HFFc6 (cell line): ENCODE measurements at regions not wholly inside any gene's neighbourhood (a gene's known extent, or its start where the extent isn't known, plus 50 kb on each side); places are given as distances from the start of the nearest gene placed in this dataset.

ENCODE experiments used
- DNase-seq: peaks from one replicate; pipeline ENCODE4 v3.0.0-alpha.2; 2018
- H3K27ac Mint-ChIP-seq: 2 replicates; pipeline ENCODE4 v1.8.0; 2020; ENCODE audit warnings: mild to moderate bottlenecking, mixed read lengths
- H3K27me3 Mint-ChIP-seq: 2 replicates; pipeline ENCODE4 v1.8.0; 2021; ENCODE audit warnings: mild to moderate bottlenecking, moderate library complexity, mixed read lengths; ENCODE audit not compliant: insufficient read depth
- H3K36me3 Mint-ChIP-seq: 2 replicates; pipeline ENCODE4 v1.8.0; 2021; ENCODE audit warnings: low read depth, mixed read lengths
- H3K4me1 Mint-ChIP-seq: 2 replicates; pipeline ENCODE4 v1.8.0; 2020; ENCODE audit warnings: low read depth, mixed read lengths
- H3K4me3 Mint-ChIP-seq: 2 replicates; pipeline ENCODE4 v1.8.0; 2020; ENCODE audit warnings: mild to moderate bottlenecking, moderate library complexity, mixed read lengths
- H3K9me3 Mint-ChIP-seq: 2 replicates; pipeline ENCODE4 v1.8.0; 2020; ENCODE audit warnings: mild to moderate bottlenecking, mixed read lengths
- CTCF ChIP-seq: fragments of 200-600 bp; sonication (generic); IDR thresholded peaks from 2 replicates; pipeline ENCODE4 v1.5.0; 2021; ENCODE audit warnings: antibody characterized with exemption, mild to moderate bottlenecking

- no peak for DNase-seq
- Mint-ChIP-seq H3K27ac (no peak overlapping the region), H3K36me3 (peaks cover 3% of the 10 kb centered on the region; the same call in 1 of the 2 replicates), H3K9me3 (peaks cover 29% of the 10 kb centered on the region), H3K27me3 (no peaks in the 10 kb centered on the region; the same call in 1 of the 2 replicates), H3K4me1 (no peaks in the 10 kb centered on the region), H3K4me3 (no peak overlapping the region)
- TF ChIP-seq CTCF: no peak
Measured at GRCh38 chr9:7676609-7677156, 122.9 kb downstream of the DMAC1 start.

GRCh38 chr9:7671847-7672246 is 127.7 kb downstream of the DMAC1 start:
- H3K9me3 Mint-ChIP-seq: peaks cover 30% of the 10 kb centered on the region
- no peak for TF ChIP-seq CTCF
- DNase-seq: no peak
- H3K27me3 Mint-ChIP-seq: no peaks in the 10 kb centered on the region
- H3K27ac Mint-ChIP-seq: no peak overlapping the region
- no peaks in the 10 kb centered on the region for H3K4me1 Mint-ChIP-seq
- H3K4me3 Mint-ChIP-seq: no peak overlapping the region
- 0 out of 2 replicates have a peak, but pooled peaks cover 1% of the 10 kb centered on the region for H3K36me3 Mint-ChIP-seq

- peaks cover 36% of the 10 kb centered on the region for H3K9me3 Mint-ChIP-seq
- H3K36me3 Mint-ChIP-seq: no peaks in the 10 kb centered on the region
- no peak overlapping the region for H3K27ac Mint-ChIP-seq
- no peak for TF ChIP-seq CTCF
- no peak for DNase-seq
- no peak overlapping the region for H3K4me3 Mint-ChIP-seq
- no peaks in the 10 kb centered on the region for H3K4me1 Mint-ChIP-seq
- H3K27me3 Mint-ChIP-seq: no peaks in the 10 kb centered on the region
Measured at GRCh38 chr9:7668541-7668940, 131.0 kb downstream of the DMAC1 start.

- no peaks in the 10 kb centered on the region for H3K27me3 Mint-ChIP-seq
- peaks cover 32% of the 10 kb centered on the region for H3K9me3 Mint-ChIP-seq
- no peak for TF ChIP-seq CTCF
- no peak overlapping the region for H3K27ac Mint-ChIP-seq
- H3K36me3 Mint-ChIP-seq: no peaks in the 10 kb centered on the region
- H3K4me1 Mint-ChIP-seq: no peaks in the 10 kb centered on the region
- no peak overlapping the region for H3K4me3 Mint-ChIP-seq
- no peak for DNase-seq
Measured at GRCh38 chr9:7665874-7666273, 133.7 kb downstream of the DMAC1 start.

- no peaks in the 10 kb centered on the region for H3K36me3 Mint-ChIP-seq
- no peak overlapping the region for H3K27ac Mint-ChIP-seq
- H3K27me3 Mint-ChIP-seq: peaks cover 4% of the 10 kb centered on the region; the same call in 1 of the 2 replicates
- H3K4me1 Mint-ChIP-seq: no peaks in the 10 kb centered on the region
- DNase-seq: no peak
- peaks cover 35% of the 10 kb centered on the region for H3K9me3 Mint-ChIP-seq
- no peak for TF ChIP-seq CTCF
- no peak overlapping the region for H3K4me3 Mint-ChIP-seq
Measured at GRCh38 chr9:7659766-7660165, 139.8 kb downstream of the DMAC1 start.

DNA sequence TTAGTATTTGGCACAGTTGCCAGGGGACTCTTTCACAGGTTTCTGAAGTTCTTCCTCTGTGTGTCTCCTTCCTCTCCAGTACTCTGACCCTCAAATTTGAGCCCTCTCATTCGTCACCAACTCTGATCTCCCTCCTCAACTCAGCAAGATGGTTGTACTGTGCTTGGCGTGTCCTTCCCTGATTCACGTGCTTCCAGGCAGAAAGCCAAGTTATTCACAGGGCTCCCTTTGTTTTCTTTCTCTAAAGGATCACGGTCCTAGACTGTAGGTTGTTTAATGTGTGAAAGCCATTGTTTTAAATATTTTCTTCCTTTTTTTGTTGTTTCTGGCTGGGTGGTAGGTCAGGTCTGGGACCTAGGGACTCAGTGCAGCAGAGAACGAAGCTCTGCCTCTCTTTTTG is 142.9 kb downstream of the DMAC1 start:
- TF ChIP-seq CTCF: no peak
- H3K27ac Mint-ChIP-seq: no peak overlapping the region
- H3K27me3 Mint-ChIP-seq: peaks cover 4% of the 10 kb centered on the region; the same call in 1 of the 2 replicates
- no peaks in the 10 kb centered on the region for H3K36me3 Mint-ChIP-seq
- no peaks in the 10 kb centered on the region for H3K4me1 Mint-ChIP-seq
- H3K4me3 Mint-ChIP-seq: no peak overlapping the region
- peaks cover 38% of the 10 kb centered on the region for H3K9me3 Mint-ChIP-seq
- DNase-seq: no peak
